ENCODE measurements at regions not wholly inside any gene's neighbourhood (a gene's known extent, or its start where the extent isn't known, plus 50 kb on each side); places are given as distances from the start of the nearest gene placed in this dataset.

DNA sequence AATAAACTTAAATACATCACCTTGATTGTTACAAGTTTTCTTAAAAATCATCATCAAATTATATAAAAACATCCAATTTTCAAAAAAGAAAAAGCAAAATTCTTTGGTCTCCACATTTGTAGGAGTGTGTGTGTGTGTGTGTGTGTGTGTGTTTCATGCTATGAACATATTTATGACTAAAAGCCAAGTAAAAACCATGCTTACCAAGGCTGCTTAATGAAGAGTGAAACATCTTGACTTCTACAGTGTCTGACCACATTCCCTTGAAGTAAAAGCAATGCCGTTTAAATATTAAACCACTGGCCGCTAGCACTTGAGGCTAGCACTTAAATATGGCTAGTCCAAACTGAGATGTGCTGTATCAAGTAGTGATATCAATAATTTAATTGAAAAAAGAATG, 549.1 kb upstream of the CCNG1 start:
- Histone ChIP-seq H3K4me3 (ENCODE audit: control extremely low read depth in 1 of 5, extremely low read depth in 1 of 5, insufficient read depth in 1 of 5, low read depth in 2 of 5, low read length in 4 of 5) (no peak overlapping the region), H3K79me2 (ENCODE audit: control insufficient read depth, insufficient read depth, low read length) (no peaks in the 10 kb centered on the region), H3K9ac (ENCODE audit: low read length) (no peak overlapping the region), H3K4me1 (ENCODE audit: control insufficient read depth in 2 of 2, insufficient read depth in 2 of 2, low read length in 2 of 2) (no peaks in the 10 kb centered on the region), H3K36me3 (replicated peaks in 1 of 2; ENCODE audit: control extremely low read depth in 1 of 2, control insufficient read depth in 1 of 2, extremely low read depth in 1 of 2, insufficient read depth in 2 of 2, low read length in 1 of 2) (no peaks in the 10 kb centered on the region), H2AFZ (ENCODE audit: insufficient read depth, low read depth, low read length, poor library complexity, severe bottlenecking) (no peak overlapping the region), H3K9me3 (ENCODE audit: control extremely low read depth in 1 of 3, control insufficient read depth in 2 of 3, insufficient read depth in 1 of 3, low read length in 2 of 3) (peaks cover 0 to 3% (median 0%) of the 10 kb centered on the region in 3 donors), H3K4me2 (replicated peaks; ENCODE audit: low read depth, low read length, poor library complexity, severe bottlenecking) (no peak overlapping the region), H3K27me3 (replicated peaks in 1 of 4; ENCODE audit: control extremely low read depth in 1 of 4, control insufficient read depth in 3 of 4, insufficient read depth in 4 of 4, low read length in 3 of 4) (no peaks in the 10 kb centered on the region), H4K20me1 (ENCODE audit: control insufficient read depth, insufficient read depth, low read length, poor library complexity, severe bottlenecking) (no peaks in the 10 kb centered on the region), H3K27ac (ENCODE audit: low read length in 2 of 2) (no peak overlapping the region)
- intact Hi-C loops (cut with micrococcal nuclease) = no loop called here
- no peak overlapping the region for H3K27ac Mint-ChIP-seq
- DNase-seq (no peak), ATAC-seq (ENCODE audit: low read depth) (no peak)
- H3K4me1 Mint-ChIP-seq = no peaks in the 10 kb centered on the region
- H3K9me3 Mint-ChIP-seq (ENCODE audit: insufficient read depth) = no peaks in the 10 kb centered on the region
- TF ChIP-seq, protein P1, sequence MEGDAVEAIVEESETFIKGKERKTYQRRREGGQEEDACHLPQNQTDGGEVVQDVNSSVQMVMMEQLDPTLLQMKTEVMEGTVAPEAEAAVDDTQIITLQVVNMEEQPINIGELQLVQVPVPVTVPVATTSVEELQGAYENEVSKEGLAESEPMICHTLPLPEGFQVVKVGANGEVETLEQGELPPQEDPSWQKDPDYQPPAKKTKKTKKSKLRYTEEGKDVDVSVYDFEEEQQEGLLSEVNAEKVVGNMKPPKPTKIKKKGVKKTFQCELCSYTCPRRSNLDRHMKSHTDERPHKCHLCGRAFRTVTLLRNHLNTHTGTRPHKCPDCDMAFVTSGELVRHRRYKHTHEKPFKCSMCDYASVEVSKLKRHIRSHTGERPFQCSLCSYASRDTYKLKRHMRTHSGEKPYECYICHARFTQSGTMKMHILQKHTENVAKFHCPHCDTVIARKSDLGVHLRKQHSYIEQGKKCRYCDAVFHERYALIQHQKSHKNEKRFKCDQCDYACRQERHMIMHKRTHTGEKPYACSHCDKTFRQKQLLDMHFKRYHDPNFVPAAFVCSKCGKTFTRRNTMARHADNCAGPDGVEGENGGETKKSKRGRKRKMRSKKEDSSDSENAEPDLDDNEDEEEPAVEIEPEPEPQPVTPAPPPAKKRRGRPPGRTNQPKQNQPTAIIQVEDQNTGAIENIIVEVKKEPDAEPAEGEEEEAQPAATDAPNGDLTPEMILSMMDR (IDR thresholded peaks at IDR 0.05) = no peak
- TF ChIP-seq EZH2 (IDR thresholded peaks at IDR 0.05; ENCODE audit: borderline replicate concordance, insufficient read depth, low read depth, low read length, poor library complexity, severe bottlenecking) = no peak
- ChIA-PET POLR2A (no interaction called here), CTCF (no interaction called here)
- no peak overlapping the region for H3K4me3 Mint-ChIP-seq
- WGBS (ENCODE audit: insufficient coverage) = 100% methylated on average over 1 of the region's 2 CpGs
- no peaks in the 10 kb centered on the region for H3K27me3 Mint-ChIP-seq

DNA sequence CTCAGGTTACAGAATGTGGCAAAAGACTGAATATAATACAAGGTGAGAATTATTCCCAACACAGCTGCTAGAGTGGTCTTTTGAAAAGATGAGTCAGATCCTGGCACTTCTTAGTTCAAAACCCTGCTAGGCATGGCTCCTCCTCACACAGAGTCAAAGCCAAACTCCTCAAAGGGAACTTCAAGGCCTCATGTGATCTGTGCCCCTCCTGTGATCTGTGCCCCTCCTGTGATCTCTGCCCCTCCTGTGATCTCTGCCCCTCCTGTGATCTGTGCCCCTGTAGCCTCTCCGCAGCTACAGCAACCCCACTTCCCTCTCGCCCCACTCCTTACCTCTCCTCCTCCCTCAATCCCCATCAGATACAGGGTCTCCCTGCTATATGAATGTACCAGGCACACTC, 525.5 kb upstream of the CCNG1 start:
- no peaks in the 10 kb centered on the region for H3K27me3 ChIP-seq (replicated peaks in 1 of 4; ENCODE audit: control extremely low read depth in 1 of 4, control insufficient read depth in 3 of 4, insufficient read depth in 4 of 4, low read length in 3 of 4)
- Mint-ChIP-seq H3K4me3 (no peak overlapping the region), H3K9me3 (ENCODE audit: insufficient read depth) (no peaks in the 10 kb centered on the region), H3K27ac (no peak overlapping the region), H3K4me1 (no peaks in the 10 kb centered on the region), H3K27me3 (no peaks in the 10 kb centered on the region)
- no peak for DNase-seq
- no peak overlapping the region for H3K4me3 ChIP-seq (ENCODE audit: control extremely low read depth in 1 of 5, extremely low read depth in 1 of 5, insufficient read depth in 1 of 5, low read depth in 2 of 5, low read length in 4 of 5)
- no peak overlapping the region for H2AFZ ChIP-seq (ENCODE audit: insufficient read depth, low read depth, low read length, poor library complexity, severe bottlenecking)
- H3K4me1 ChIP-seq (ENCODE audit: control insufficient read depth in 2 of 2, insufficient read depth in 2 of 2, low read length in 2 of 2) = no peaks in the 10 kb centered on the region
- peaks cover 0 to 4% (median 0%) of the 10 kb centered on the region in 3 donors for H3K9me3 ChIP-seq (ENCODE audit: control extremely low read depth in 1 of 3, control insufficient read depth in 2 of 3, insufficient read depth in 1 of 3, low read length in 2 of 3)
- ChIA-PET CTCF (no interaction called here), POLR2A (no interaction called here)
- H3K79me2 ChIP-seq (ENCODE audit: control insufficient read depth, insufficient read depth, low read length) = no peaks in the 10 kb centered on the region
- no peak overlapping the region for H3K27ac ChIP-seq (ENCODE audit: low read length in 2 of 2)
- intact Hi-C loops (cut with micrococcal nuclease) = no loop called here
- no peak for ATAC-seq (ENCODE audit: low read depth)
- no peak overlapping the region for H3K4me2 ChIP-seq (replicated peaks; ENCODE audit: low read depth, low read length, poor library complexity, severe bottlenecking)
- H4K20me1 ChIP-seq (ENCODE audit: control insufficient read depth, insufficient read depth, low read length, poor library complexity, severe bottlenecking) = no peaks in the 10 kb centered on the region
- no peak for TF ChIP-seq EZH2 (IDR thresholded peaks at IDR 0.05; ENCODE audit: borderline replicate concordance, insufficient read depth, low read depth, low read length, poor library complexity, severe bottlenecking)
- TF ChIP-seq, protein P1 (IDR thresholded peaks at IDR 0.05) = no peak
- 56% methylated on average over 2 of the region's 2 CpGs for WGBS (ENCODE audit: insufficient coverage)
- H3K9ac ChIP-seq (ENCODE audit: low read length) = no peak overlapping the region
- no peaks in the 10 kb centered on the region for H3K36me3 ChIP-seq (replicated peaks in 1 of 2; ENCODE audit: control extremely low read depth in 1 of 2, control insufficient read depth in 1 of 2, extremely low read depth in 1 of 2, insufficient read depth in 2 of 2, low read length in 1 of 2)

Measured in B cell (primary cell).